KMS-11 (cell line): ENCODE measurements at regions not wholly inside any gene's neighbourhood (a gene's known extent, or its start where the extent isn't known, plus 50 kb on each side); places are given as distances from the start of the nearest gene placed in this dataset.

Experiments
- H2AFZ ChIP-seq: fragments of 200-600 bp; sonication (generic); 2 replicates; pipeline ENCODE4 v1.6.1; 2016; ENCODE audit warnings: antibody characterized with exemption, mixed run types, low read depth
- H3K27ac ChIP-seq: fragments of 200-600 bp; sonication (generic); 2 replicates; pipeline ENCODE4 v1.6.1; 2016; ENCODE audit warnings: mild to moderate bottlenecking, mixed run types
- H3K27me3 ChIP-seq: fragments of 200-600 bp; sonication (generic); 2 replicates; pipeline ENCODE4 v1.6.1; 2017; ENCODE audit warnings: mild to moderate bottlenecking, low read depth, mixed run types, moderate library complexity; ENCODE audit not compliant: insufficient read depth
- H3K36me3 ChIP-seq: fragments of 200-600 bp; sonication (generic); 2 replicates; pipeline ENCODE4 v1.6.1; 2017; ENCODE audit warnings: mild to moderate bottlenecking, mixed run types; ENCODE audit not compliant: insufficient read depth
- H3K4me1 ChIP-seq: fragments of 200-600 bp; sonication (generic); 2 replicates; pipeline ENCODE4 v1.6.1; 2016; ENCODE audit warnings: mild to moderate bottlenecking, low read depth, mixed run types; ENCODE audit not compliant: poor library complexity, severe bottlenecking
- H3K4me2 ChIP-seq: fragments of 200-600 bp; sonication (generic); 2 replicates; pipeline ENCODE4 v1.7.0; 2016; ENCODE audit warnings: mild to moderate bottlenecking, mixed run types
- H3K4me3 ChIP-seq: fragments of 200-600 bp; sonication (generic); IDR thresholded peaks from 2 replicates; pipeline ENCODE4 v1.6.1; 2017; ENCODE audit warnings: low read depth, low read length, mixed read lengths; ENCODE audit not compliant: insufficient read depth
- H3K79me2 ChIP-seq: fragments of 200-600 bp; sonication (generic); 2 replicates; pipeline ENCODE4 v1.6.1; 2016; ENCODE audit warnings: low read depth, mixed run types; ENCODE audit not compliant: insufficient read depth
- H3K9ac ChIP-seq: fragments of 200-600 bp; sonication (generic); 2 replicates; pipeline ENCODE4 v1.6.1; 2016; ENCODE audit warnings: mild to moderate bottlenecking, mixed run types
- H4K20me1 ChIP-seq: fragments of 200-600 bp; sonication (generic); 2 replicates; pipeline ENCODE4 v1.6.1; 2016; ENCODE audit warnings: mild to moderate bottlenecking, mixed run types; ENCODE audit not compliant: insufficient read depth
- TF ChIP-seq, protein P1 (sequence below): fragments of 200-600 bp; sonication (generic); conservative IDR thresholded peaks from 2 replicates; pipeline ENCODE4 v1.6.1; 2017; ENCODE audit warnings: low read depth, mild to moderate bottlenecking, antibody characterized with exemption, low read length, moderate library complexity, mixed read lengths

- H3K9ac ChIP-seq: no peak overlapping the region
- no peak overlapping the region for H3K4me2 ChIP-seq
- no peak overlapping the region for H2AFZ ChIP-seq
- H4K20me1 ChIP-seq: no peaks in the 10 kb centered on the region
- H3K4me3 ChIP-seq: no peak overlapping the region
- H3K27ac ChIP-seq: no peak overlapping the region
- no peaks in the 10 kb centered on the region for H3K4me1 ChIP-seq
- no peaks in the 10 kb centered on the region for H3K79me2 ChIP-seq
- H3K27me3 ChIP-seq: no peaks in the 10 kb centered on the region
- H3K36me3 ChIP-seq: no peaks in the 10 kb centered on the region
- TF ChIP-seq, protein P1, sequence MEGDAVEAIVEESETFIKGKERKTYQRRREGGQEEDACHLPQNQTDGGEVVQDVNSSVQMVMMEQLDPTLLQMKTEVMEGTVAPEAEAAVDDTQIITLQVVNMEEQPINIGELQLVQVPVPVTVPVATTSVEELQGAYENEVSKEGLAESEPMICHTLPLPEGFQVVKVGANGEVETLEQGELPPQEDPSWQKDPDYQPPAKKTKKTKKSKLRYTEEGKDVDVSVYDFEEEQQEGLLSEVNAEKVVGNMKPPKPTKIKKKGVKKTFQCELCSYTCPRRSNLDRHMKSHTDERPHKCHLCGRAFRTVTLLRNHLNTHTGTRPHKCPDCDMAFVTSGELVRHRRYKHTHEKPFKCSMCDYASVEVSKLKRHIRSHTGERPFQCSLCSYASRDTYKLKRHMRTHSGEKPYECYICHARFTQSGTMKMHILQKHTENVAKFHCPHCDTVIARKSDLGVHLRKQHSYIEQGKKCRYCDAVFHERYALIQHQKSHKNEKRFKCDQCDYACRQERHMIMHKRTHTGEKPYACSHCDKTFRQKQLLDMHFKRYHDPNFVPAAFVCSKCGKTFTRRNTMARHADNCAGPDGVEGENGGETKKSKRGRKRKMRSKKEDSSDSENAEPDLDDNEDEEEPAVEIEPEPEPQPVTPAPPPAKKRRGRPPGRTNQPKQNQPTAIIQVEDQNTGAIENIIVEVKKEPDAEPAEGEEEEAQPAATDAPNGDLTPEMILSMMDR: no peak
These were observed 101.6 kb downstream of the SLC41A2 start for GRCh38 chr12:104856531-104856930.

DNA sequence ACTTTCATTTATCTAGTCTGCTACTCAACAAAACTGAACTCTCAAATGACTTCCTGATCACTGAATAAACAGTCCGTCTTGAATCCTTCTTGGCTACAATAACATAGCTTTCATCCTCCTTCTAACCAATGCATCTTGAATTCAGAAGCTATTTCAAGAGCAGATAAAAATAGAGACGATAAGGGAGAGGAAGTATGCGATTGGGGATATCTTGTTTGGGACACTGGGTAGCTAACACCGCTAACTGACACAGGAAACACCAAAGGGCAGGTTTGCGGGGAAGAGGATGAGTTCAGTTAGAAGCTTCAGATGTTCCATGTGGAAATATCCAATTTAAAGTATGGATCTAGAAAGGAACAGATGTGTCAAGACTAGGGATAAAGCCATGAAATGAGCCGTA is 102.5 kb downstream of the SLC41A2 start:
- Histone ChIP-seq H3K9ac (no peak overlapping the region), H3K27ac (no peak overlapping the region), H3K4me3 (no peak overlapping the region), H3K4me2 (no peak overlapping the region), H3K27me3 (no peaks in the 10 kb centered on the region), H3K36me3 (no peaks in the 10 kb centered on the region), H2AFZ (no peak overlapping the region), H4K20me1 (no peaks in the 10 kb centered on the region), H3K4me1 (no peaks in the 10 kb centered on the region), H3K79me2 (no peaks in the 10 kb centered on the region)
- TF ChIP-seq, protein P1: no peak

DNA sequence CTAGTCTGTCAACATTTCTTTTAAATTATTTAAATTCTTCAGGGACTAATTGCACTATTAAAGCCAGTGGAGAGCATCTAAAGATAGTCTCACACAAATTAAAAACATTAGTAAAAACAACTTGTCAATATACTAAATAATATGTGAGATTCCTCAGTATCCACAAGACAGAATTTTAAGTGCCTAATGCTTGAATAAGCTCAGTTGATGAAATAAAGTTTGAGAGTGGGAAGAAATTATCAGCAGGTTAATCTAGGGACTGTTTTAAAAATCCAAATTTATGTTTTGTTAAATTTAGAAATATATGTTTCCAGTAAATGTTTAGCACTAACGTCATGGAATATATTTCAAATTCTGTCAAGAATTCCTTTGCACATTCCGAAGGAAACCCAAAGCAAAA is 105.2 kb downstream of the SLC41A2 start:
- Histone ChIP-seq H3K27me3 (no peaks in the 10 kb centered on the region), H3K79me2 (no peaks in the 10 kb centered on the region), H3K9ac (no peak overlapping the region), H3K4me2 (no peak overlapping the region), H3K36me3 (no peaks in the 10 kb centered on the region), H4K20me1 (no peaks in the 10 kb centered on the region), H3K27ac (no peak overlapping the region), H2AFZ (no peak overlapping the region), H3K4me3 (no peak overlapping the region), H3K4me1 (no peaks in the 10 kb centered on the region)
- TF ChIP-seq, protein P1: no peak

GRCh38 chr12:104852102-104852501 is 106.0 kb downstream of the SLC41A2 start:
- Histone ChIP-seq H3K4me2 (no peak overlapping the region), H3K4me3 (no peak overlapping the region), H3K79me2 (no peaks in the 10 kb centered on the region), H3K27me3 (no peaks in the 10 kb centered on the region), H3K9ac (no peak overlapping the region), H4K20me1 (no peaks in the 10 kb centered on the region), H2AFZ (no peak overlapping the region), H3K4me1 (no peaks in the 10 kb centered on the region), H3K36me3 (no peaks in the 10 kb centered on the region), H3K27ac (no peak overlapping the region)
- TF ChIP-seq, protein P1: no peak
